ENCODE measurements at regions not wholly inside any gene's neighbourhood (a gene's known extent, or its start where the extent isn't known, plus 50 kb on each side); places are given as distances from the start of the nearest gene placed in this dataset.

GRCh38 chr2:139293992-139294548 lies 513.9 kb upstream of the NXPH2 start:
- no peak overlapping the region for H3K4me2 ChIP-seq (ENCODE audit: insufficient read depth, insufficient read length, low read length)
- Mint-ChIP-seq H3K4me1 (0 out of 4 replicates have a peak, but pooled peaks cover 0 to 4% of the 10 kb centered on the region in 2 experiments), H3K27ac (peak overlapping the region in 1 of 3 experiments; percentile 3; a peak in 1 of 7 replicates)

More at GRCh38 chr2:139293992-139294548, 513.9 kb upstream of the NXPH2 start:
- H2BK20ac ChIP-seq (ENCODE audit: low read depth, low read length, poor library complexity, severe bottlenecking), result no peak overlapping the region
- no peak for DNase-seq
- no peak overlapping the region for H2AK5ac ChIP-seq (ENCODE audit: insufficient read length, low read length)
- no peak overlapping the region for H3K9ac ChIP-seq (ENCODE audit: extremely low read depth, insufficient read length, low read length)
- no peak overlapping the region for H4K8ac ChIP-seq (replicated peaks; ENCODE audit: insufficient read length, low read depth, low read length)
- no peak overlapping the region for H3T11ph ChIP-seq (ENCODE audit: low read length)
- no peak overlapping the region for H3K56ac ChIP-seq (ENCODE audit: insufficient read length, low read depth, low read length)
- Mint-ChIP-seq H3K9me3 (no peaks in the 10 kb centered on the region; a peak in 1 of 5 replicates), H3K27me3 (ENCODE audit: low read depth) (no peaks in the 10 kb centered on the region), H3K36me3 (ENCODE audit: insufficient read depth in 1 of 3, low read depth in 3 of 3) (no peaks in the 10 kb centered on the region), H3K4me3 (no peak overlapping the region)
- H4K5ac ChIP-seq (ENCODE audit: insufficient read length, low read depth, low read length), result no peak overlapping the region
- no peak overlapping the region for H3K27ac ChIP-seq (ENCODE audit: insufficient read length, low read depth, low read length)
- no peak overlapping the region for H2BK120ac ChIP-seq (ENCODE audit: low read depth, low read length, poor library complexity, severe bottlenecking)
- H3K14ac ChIP-seq (ENCODE audit: insufficient read depth, low read length), result no peak overlapping the region
- H3K79me2 ChIP-seq (ENCODE audit: insufficient read depth, low read length), result no peaks in the 10 kb centered on the region
- no peak for TF ChIP-seq CTCF (conservative IDR thresholded peaks at IDR 0.05)
- H3K27me3 ChIP-seq (ENCODE audit: insufficient read depth, low read length), result no peaks in the 10 kb centered on the region
- H4K91ac ChIP-seq (ENCODE audit: insufficient read length, low read depth, low read length), result no peak overlapping the region
- no peaks in the 10 kb centered on the region for H3K9me3 ChIP-seq (ENCODE audit: control insufficient read depth, low read depth, low read length)
- H2AFZ ChIP-seq (ENCODE audit: low read length), result peak overlapping the region; percentile 73
- H3K4me1 ChIP-seq (ENCODE audit: insufficient read depth, low read length), result no peaks in the 10 kb centered on the region
- no peaks in the 10 kb centered on the region for H3K79me1 ChIP-seq (ENCODE audit: insufficient read depth, low read depth, low read length, poor library complexity, severe bottlenecking)
- H2BK15ac ChIP-seq (ENCODE audit: low read depth, low read length), result no peak overlapping the region
- no CpG with 5 or more reads among the region's 6 CpGs for WGBS (ENCODE audit: extremely low coverage, insufficient read length, low lambda C conversion rate)
- no peak overlapping the region for H2BK5ac ChIP-seq (ENCODE audit: insufficient read length, low read length)
- H4K20me1 ChIP-seq (ENCODE audit: control insufficient read depth, insufficient read depth, insufficient read length), result no peaks in the 10 kb centered on the region
- no peak overlapping the region for H3K23ac ChIP-seq (ENCODE audit: insufficient read length, low read depth, low read length)
- no peak overlapping the region for H2BK12ac ChIP-seq (ENCODE audit: insufficient read length, low read depth, low read length)
- H3K18ac ChIP-seq (ENCODE audit: insufficient read length, low read depth, low read length), result no peak overlapping the region
- no peaks in the 10 kb centered on the region for H3K23me2 ChIP-seq (ENCODE audit: insufficient read length, low read depth, low read length, poor library complexity, severe bottlenecking)
- no peak overlapping the region for H3K4ac ChIP-seq (ENCODE audit: low read depth, low read length)
